RWPE2 (cell line): ENCODE measurements at regions not wholly inside any gene's neighbourhood (a gene's known extent, or its start where the extent isn't known, plus 50 kb on each side); places are given as distances from the start of the nearest gene placed in this dataset.

ENCODE experiments used
- ATAC-seq: fragments of 200-7000 bp; cut with Tn5 transposase; 3 replicates; pipeline ENCODE4 v1.9.1; 2021; ENCODE audit warnings: low read depth
- DNase-seq: peaks from one replicate; pipeline ENCODE4 v3.0.0-alpha.2; 2020; ENCODE audit warnings: low spot score
- H3K27ac ChIP-seq: fragments of 450-650 bp; 2 replicates; pipeline ENCODE4 v1.5.1; 2017; ENCODE audit warnings: mild to moderate bottlenecking; ENCODE audit not compliant: poor library complexity, severe bottlenecking
- H3K27me3 ChIP-seq: fragments of 250-450 bp; sonication (Bioruptor Pico); 2 replicates; pipeline ENCODE4 v1.5.1; 2021; ENCODE audit warnings: mild to moderate bottlenecking, moderate library complexity; ENCODE audit not compliant: insufficient read depth, poor library complexity, severe bottlenecking
- H3K36me3 ChIP-seq: fragments of 250-450 bp; sonication (Bioruptor Pico); 2 replicates; pipeline ENCODE4 v1.5.1; 2020; ENCODE audit warnings: low read depth, mild to moderate bottlenecking, moderate library complexity
- H3K4me1 ChIP-seq: fragments of 250-450 bp; sonication (Bioruptor Pico); 2 replicates; pipeline ENCODE4 v1.5.1; 2021; ENCODE audit warnings: mild to moderate bottlenecking, moderate library complexity; ENCODE audit not compliant: insufficient read depth, poor library complexity, severe bottlenecking
- H3K4me3 ChIP-seq: fragments of 250-450 bp; sonication (Bioruptor Pico); 2 replicates; pipeline ENCODE4 v1.5.1; 2021; ENCODE audit warnings: mild to moderate bottlenecking, moderate library complexity; ENCODE audit not compliant: severe bottlenecking
- H3K9me3 ChIP-seq: fragments of 250-450 bp; sonication (Bioruptor Pico); 2 replicates; pipeline ENCODE4 v1.5.1; 2021; ENCODE audit warnings: mild to moderate bottlenecking, moderate library complexity; ENCODE audit not compliant: severe bottlenecking
- CTCF ChIP-seq: fragments of 450-650 bp; IDR thresholded peaks from one replicate; pipeline ENCODE4 v1.5.1; 2017; ENCODE audit warnings: mild to moderate bottlenecking, moderate library complexity; ENCODE audit not compliant: poor library complexity, severe bottlenecking

- H3K27me3 ChIP-seq = no peaks in the 10 kb centered on the region
- no peaks in the 10 kb centered on the region for H3K9me3 ChIP-seq
- no peak for DNase-seq
- TF ChIP-seq CTCF = no peak
- ATAC-seq = no peak
- H3K4me1 ChIP-seq = peaks cover 9% of the 10 kb centered on the region
- H3K27ac ChIP-seq = no peak overlapping the region
- H3K4me3 ChIP-seq = no peak overlapping the region
- no peaks in the 10 kb centered on the region for H3K36me3 ChIP-seq
These were observed 87.2 kb upstream of the SLC4A7 start for GRCh38 chr3:27571345-27571744.

GRCh38 chr3:27570421-27571106, 86.4 kb upstream of the SLC4A7 start:
- no peak overlapping the region for H3K27ac ChIP-seq
- no peak for ATAC-seq
- H3K36me3 ChIP-seq = no peaks in the 10 kb centered on the region
- no peak for TF ChIP-seq CTCF
- H3K9me3 ChIP-seq = no peaks in the 10 kb centered on the region
- peaks cover 9% of the 10 kb centered on the region for H3K4me1 ChIP-seq
- no peak for DNase-seq
- no peak overlapping the region for H3K4me3 ChIP-seq
- H3K27me3 ChIP-seq = no peaks in the 10 kb centered on the region

DNA sequence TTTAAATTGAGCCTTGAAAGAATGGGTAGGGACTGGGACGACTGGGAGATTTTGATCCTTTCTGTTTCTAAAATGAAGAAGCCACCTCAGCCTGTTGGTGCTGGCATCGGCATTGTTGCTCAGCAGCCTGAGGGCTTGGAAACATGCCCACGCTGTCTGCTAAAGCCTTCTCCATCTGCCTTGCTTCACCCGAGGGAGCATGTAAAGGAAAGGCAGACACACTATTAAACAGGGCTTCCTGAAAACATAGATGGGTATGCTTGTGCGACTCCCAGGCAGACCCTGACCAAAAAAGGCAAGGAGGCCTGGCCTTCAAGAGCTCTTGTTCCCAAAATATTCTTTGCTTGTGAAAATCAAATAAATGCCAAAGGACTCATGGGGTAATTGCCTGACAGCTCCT, 84.2 kb upstream of the SLC4A7 start:
- Histone ChIP-seq H3K9me3 (no peaks in the 10 kb centered on the region), H3K27ac (no peak overlapping the region), H3K36me3 (no peaks in the 10 kb centered on the region), H3K4me1 (peaks cover 9% of the 10 kb centered on the region), H3K27me3 (no peaks in the 10 kb centered on the region), H3K4me3 (no peak overlapping the region)
- TF ChIP-seq CTCF = no peak
- ATAC-seq (peak; percentile 87), DNase-seq (peak; percentile 72)

GRCh38 chr3:27567251-27567650, 83.1 kb upstream of the SLC4A7 start:
- Histone ChIP-seq H3K27me3 (no peaks in the 10 kb centered on the region), H3K27ac (no peak overlapping the region), H3K9me3 (no peaks in the 10 kb centered on the region), H3K4me1 (peaks cover 9% of the 10 kb centered on the region), H3K36me3 (no peaks in the 10 kb centered on the region), H3K4me3 (no peak overlapping the region)
- TF ChIP-seq CTCF = no peak
- DNase-seq = no peak
- ATAC-seq = no peak

DNA sequence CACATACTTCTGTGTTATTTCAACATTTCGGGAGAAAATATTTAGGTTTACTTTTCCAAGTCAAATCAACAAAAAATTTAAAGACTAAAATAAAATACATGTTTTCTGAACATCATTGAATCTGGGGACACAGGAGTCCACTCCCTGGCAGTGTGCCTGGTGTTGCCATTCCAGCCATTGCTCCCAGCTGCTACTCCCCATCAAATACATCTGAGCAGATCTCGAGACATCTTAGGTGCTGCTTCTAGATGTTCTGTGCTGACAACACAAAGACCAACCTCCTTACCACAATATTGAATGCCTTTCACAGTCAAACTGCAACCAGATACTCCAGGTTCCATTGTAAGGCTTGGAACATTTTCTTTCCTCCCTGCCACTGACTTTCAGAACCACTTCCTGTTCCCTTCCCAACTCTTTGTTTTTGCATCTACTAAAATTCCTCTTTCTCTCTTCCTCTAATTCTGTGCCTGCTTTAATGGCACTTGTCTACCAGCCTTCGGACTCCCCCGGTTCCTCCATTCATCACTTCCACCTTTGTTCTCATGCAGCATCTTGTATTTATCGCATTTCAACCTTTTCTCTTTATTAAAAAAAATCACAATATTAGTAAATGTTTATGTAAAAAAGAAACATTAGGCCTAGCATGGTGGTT, 81.1 kb upstream of the SLC4A7 start:
- no peak for ATAC-seq
- no peaks in the 10 kb centered on the region for H3K27me3 ChIP-seq
- no peak overlapping the region for H3K4me3 ChIP-seq
- TF ChIP-seq CTCF = no peak
- no peak for DNase-seq
- H3K36me3 ChIP-seq = no peaks in the 10 kb centered on the region
- no peak overlapping the region for H3K27ac ChIP-seq
- peaks cover 9% of the 10 kb centered on the region for H3K4me1 ChIP-seq
- no peaks in the 10 kb centered on the region for H3K9me3 ChIP-seq
